H1 (cell line): ENCODE measurements at regions not wholly inside any gene's neighbourhood (a gene's known extent, or its start where the extent isn't known, plus 50 kb on each side); places are given as distances from the start of the nearest gene placed in this dataset.

ENCODE experiments used
- BCL11A ChIP-seq, 2 experiments: IDR thresholded peaks; one replicate each; pipeline ENCODE4 v1.6.1; 2011; ENCODE audit warnings: low read depth in 2 of 2, low read length in 2 of 2, mild to moderate bottlenecking in 2 of 2
- TF ChIP-seq, protein P1 (sequence below): IDR thresholded peaks from 2 replicates; pipeline ENCODE4 v1.6.1; 2012; ENCODE audit warnings: low read length, inconsistent platforms
- TF ChIP-seq, protein P2 (sequence below): IDR thresholded peaks from 2 replicates; pipeline ENCODE4 v1.6.1; 2012; ENCODE audit warnings: inconsistent platforms

DNA sequence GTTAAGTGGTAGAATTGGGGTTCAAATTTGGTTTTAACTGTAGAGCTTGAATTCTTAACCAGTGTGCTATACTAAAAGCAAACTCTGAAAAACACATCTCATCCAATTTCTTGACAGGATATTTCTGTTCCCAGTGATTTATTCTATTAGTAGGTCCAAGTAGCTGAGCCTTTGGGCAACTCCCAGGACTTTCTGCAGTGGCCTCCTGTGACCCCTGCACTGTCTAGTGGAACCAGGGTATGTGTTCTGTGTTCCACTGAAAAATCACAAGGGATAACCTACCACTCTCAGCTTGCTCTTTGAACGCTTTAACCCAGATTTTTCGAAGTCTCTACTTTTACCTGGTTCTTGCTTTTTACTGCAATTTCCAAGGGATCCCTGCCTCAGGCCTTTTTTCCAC lies 58.0 kb upstream of the SCOC start (continued):
- TF ChIP-seq, protein P1, sequence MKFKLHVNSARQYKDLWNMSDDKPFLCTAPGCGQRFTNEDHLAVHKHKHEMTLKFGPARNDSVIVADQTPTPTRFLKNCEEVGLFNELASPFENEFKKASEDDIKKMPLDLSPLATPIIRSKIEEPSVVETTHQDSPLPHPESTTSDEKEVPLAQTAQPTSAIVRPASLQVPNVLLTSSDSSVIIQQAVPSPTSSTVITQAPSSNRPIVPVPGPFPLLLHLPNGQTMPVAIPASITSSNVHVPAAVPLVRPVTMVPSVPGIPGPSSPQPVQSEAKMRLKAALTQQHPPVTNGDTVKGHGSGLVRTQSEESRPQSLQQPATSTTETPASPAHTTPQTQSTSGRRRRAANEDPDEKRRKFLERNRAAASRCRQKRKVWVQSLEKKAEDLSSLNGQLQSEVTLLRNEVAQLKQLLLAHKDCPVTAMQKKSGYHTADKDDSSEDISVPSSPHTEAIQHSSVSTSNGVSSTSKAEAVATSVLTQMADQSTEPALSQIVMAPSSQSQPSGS, result no peak
- TF ChIP-seq, protein P2, sequence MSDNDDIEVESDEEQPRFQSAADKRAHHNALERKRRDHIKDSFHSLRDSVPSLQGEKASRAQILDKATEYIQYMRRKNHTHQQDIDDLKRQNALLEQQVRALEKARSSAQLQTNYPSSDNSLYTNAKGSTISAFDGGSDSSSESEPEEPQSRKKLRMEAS, result no peak
- no peak for TF ChIP-seq BCL11A (IDR thresholded peaks at IDR 0.05; ENCODE audit: low read depth in 2 of 2, low read length in 2 of 2)
- TF ChIP-seq, all 59 proteins: peak for 0
